Ovary (tissue), 7 donors: ENCODE measurements at regions not wholly inside any gene's neighbourhood (a gene's known extent, or its start where the extent isn't known, plus 50 kb on each side); places are given as distances from the start of the nearest gene placed in this dataset.

Experiments used
- DNase-seq, 5 donors: peaks; one replicate each; pipeline ENCODE4 v3.0.0-alpha.2; 2019 to 2020
- H3K27ac ChIP-seq, 2 donors: fragments of 200-600 bp; one replicate each; pipeline versions ENCODE4 v1.5.1 to v1.8.0; 2019 to 2022
- H3K27me3 ChIP-seq: fragments of 200-600 bp; one replicate; pipeline ENCODE4 v1.8.0; 2022
- H3K36me3 ChIP-seq: fragments of 200-600 bp; sonication (generic); one replicate; pipeline ENCODE4 v1.5.1; 2019
- H3K4me1 ChIP-seq: one replicate; pipeline ENCODE4 v1.8.1; 2013; ENCODE audit warnings: mild to moderate bottlenecking, moderate library complexity; ENCODE audit not compliant: insufficient read depth
- H3K4me3 ChIP-seq: fragments of 200-600 bp; sonication (generic); one replicate; pipeline ENCODE4 v1.5.1; 2017
- H3K9me3 ChIP-seq, 2 donors: fragments of 200-600 bp in 1 of 2; sonication (generic) in 1 of 2; one replicate each; pipeline versions ENCODE4 v1.5.1 to v1.8.1; 2013 to 2019; ENCODE audit warnings: mild to moderate bottlenecking in 1 of 2, moderate library complexity in 1 of 2
- EP300 ChIP-seq: sonication (generic); formaldehyde crosslinking; IDR thresholded peaks from one replicate; pipeline ENCODE4 v1.6.1; 2017; ENCODE audit warnings: antibody characterized with exemption
- POLR2A ChIP-seq: fragments of 450-650 bp; IDR thresholded peaks from one replicate; pipeline ENCODE4 v1.6.1; 2017; ENCODE audit warnings: antibody characterized with exemption, mild to moderate bottlenecking, moderate library complexity
- WGBS, 3 donors: extraction: QIAGEN DNeasy Blood & Tissue Kit in 1 of 3; methylation state at CpG; one replicate each; pipeline versions ENCODE4 v1.1.5 to v1.1.7; 2013 to 2017; 5-methylcytosine and 5-hydroxymethylcytosine counted together
- intact Hi-C, 4 donors: fragments of 100-400 bp; cut with DNase I; formaldehyde crosslinking; loops; one replicate each; pipeline versions ENCODE4 v1.11.0 to v1.15.1; 2022 to 2023
- TF ChIP-seq, protein P1 (sequence below), 3 donors: fragments of 450-650 bp in 2 of 3; fragments of 200-600 bp in 1 of 3; IDR thresholded peaks; one replicate each; pipeline versions ENCODE4 v1.5.1 to v1.8.0; 2016 to 2022; ENCODE audit warnings: antibody characterized with exemption in 3 of 3, mild to moderate bottlenecking in 1 of 3
- donor health status: DM: no; HTN: no; CAD: no; lungs with moderate emphysema.
- donor health status: DM: no; HTN: no; CAD: no.
- donor health status: Bipolar disorder and iron deficiency.
- donor health status: DM: no; HTN: no; CAD: no.
- donor health status: DM: yes; HTN: yes; CAD: no.

DNA sequence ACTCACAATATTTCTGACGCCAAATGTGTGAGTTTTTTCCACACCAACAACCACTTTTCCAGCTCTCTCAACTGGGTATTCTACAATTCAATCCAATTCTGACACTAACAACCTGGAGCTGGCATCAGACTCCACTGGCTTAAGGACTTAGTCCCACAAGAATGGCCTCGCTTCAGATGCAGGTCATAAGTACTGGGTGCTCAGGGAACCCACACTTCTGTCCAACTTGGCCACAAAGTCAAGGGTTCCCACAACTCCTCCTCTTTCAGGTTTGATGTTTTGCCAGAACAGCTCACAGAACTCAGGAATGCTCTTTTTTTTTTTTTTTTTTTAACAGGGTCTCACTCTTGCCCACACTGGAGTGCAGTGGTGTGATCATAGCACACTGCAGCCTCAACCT, 56.1 kb upstream of the TMC5 start:
- Histone ChIP-seq H3K4me3 (no peak overlapping the region), H3K9me3 (no peaks in the 10 kb centered on the region), H3K36me3 (no peaks in the 10 kb centered on the region), H3K27ac (no peak overlapping the region), H3K27me3 (no peaks in the 10 kb centered on the region), H3K4me1 (no peaks in the 10 kb centered on the region)
- 47 to 70% (median 61%) methylated on average over 2 of the region's 2 CpGs for WGBS, 3 donors
- TF ChIP-seq, protein P1, sequence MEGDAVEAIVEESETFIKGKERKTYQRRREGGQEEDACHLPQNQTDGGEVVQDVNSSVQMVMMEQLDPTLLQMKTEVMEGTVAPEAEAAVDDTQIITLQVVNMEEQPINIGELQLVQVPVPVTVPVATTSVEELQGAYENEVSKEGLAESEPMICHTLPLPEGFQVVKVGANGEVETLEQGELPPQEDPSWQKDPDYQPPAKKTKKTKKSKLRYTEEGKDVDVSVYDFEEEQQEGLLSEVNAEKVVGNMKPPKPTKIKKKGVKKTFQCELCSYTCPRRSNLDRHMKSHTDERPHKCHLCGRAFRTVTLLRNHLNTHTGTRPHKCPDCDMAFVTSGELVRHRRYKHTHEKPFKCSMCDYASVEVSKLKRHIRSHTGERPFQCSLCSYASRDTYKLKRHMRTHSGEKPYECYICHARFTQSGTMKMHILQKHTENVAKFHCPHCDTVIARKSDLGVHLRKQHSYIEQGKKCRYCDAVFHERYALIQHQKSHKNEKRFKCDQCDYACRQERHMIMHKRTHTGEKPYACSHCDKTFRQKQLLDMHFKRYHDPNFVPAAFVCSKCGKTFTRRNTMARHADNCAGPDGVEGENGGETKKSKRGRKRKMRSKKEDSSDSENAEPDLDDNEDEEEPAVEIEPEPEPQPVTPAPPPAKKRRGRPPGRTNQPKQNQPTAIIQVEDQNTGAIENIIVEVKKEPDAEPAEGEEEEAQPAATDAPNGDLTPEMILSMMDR (IDR thresholded peaks at IDR 0.05), result no peak
- TF ChIP-seq POLR2A, result no peak
- no peak for DNase-seq
- intact Hi-C loops, result loop anchor here in 1 of 4 donors (10.0 kb wide), 1 partner anchor 57 kb away; no protein-coding TSS in a partner anchor

DNA sequence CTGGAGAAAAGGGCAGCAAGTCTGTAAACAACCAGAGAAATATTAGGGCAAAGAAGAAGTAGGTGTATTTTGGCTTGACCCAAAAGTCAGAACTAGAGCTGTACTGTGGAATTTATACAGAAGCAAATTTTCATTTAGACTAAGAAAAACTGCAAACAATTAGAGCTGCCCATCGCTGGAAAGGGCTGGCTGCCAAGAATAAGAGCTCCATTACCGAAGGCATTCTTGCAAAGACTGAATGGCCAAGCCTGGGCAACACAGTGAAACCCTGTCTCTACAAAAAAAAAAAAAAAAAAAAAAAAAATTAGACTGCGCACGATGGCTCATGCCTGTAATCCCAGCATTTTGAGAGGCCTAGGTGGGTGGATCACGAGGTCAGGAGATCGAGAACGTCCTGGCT, 53.9 kb upstream of the TMC5 start:
- Histone ChIP-seq H3K4me3 (no peak overlapping the region), H3K27me3 (no peaks in the 10 kb centered on the region), H3K4me1 (no peaks in the 10 kb centered on the region), H3K36me3 (no peaks in the 10 kb centered on the region), H3K9me3 (no peaks in the 10 kb centered on the region), H3K27ac (no peak overlapping the region)
- 73 to 76% (median 74%) methylated on average over 7 of the region's 7 CpGs for WGBS, 3 donors
- DNase-seq, result no peak
- TF ChIP-seq POLR2A (no peak), EP300 (no peak)
- TF ChIP-seq, protein P1 (IDR thresholded peaks at IDR 0.05), result no peak
- intact Hi-C loops, result loop anchor here in 1 of 4 donors (10.0 kb wide), 1 partner anchor 59 kb away; no protein-coding TSS in a partner anchor

DNA sequence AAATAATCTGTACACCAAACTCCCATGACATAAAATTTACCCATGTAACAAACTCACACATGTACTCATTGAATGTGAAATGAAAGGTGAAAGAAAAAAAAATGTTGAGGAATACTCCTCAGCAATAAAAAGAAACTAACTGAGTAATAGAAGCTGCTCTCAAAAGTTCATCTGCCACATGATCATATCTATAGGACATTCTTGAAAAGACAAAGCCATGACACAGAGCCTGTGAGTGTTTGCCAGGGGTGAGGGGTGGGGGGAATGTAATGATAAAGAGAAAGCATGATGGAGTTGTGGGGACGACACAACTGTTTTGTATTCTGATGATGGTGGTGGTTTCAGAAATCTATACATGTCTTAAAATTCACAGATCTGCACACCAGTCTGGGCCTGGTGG, 52.2 kb upstream of the TMC5 start:
- H3K36me3 ChIP-seq, result no peaks in the 10 kb centered on the region
- DNase-seq, result no peak
- TF ChIP-seq, protein P1 (IDR thresholded peaks at IDR 0.05), result no peak
- TF ChIP-seq POLR2A (no peak), EP300 (no peak)
- H3K27ac ChIP-seq, result no peak overlapping the region
- H3K9me3 ChIP-seq, result no peaks in the 10 kb centered on the region
- no peak overlapping the region for H3K4me3 ChIP-seq
- 42 to 60% (median 47%) methylated on average over 1 of the region's 1 CpG for WGBS, 3 donors
- intact Hi-C loops, result loop anchor here in 2 of 4 donors (5.0 to 10.0 kb wide), 2 partner anchors 61 to 288 kb away; no protein-coding TSS in a partner anchor
- H3K4me1 ChIP-seq, result no peaks in the 10 kb centered on the region
- H3K27me3 ChIP-seq, result no peaks in the 10 kb centered on the region

DNA sequence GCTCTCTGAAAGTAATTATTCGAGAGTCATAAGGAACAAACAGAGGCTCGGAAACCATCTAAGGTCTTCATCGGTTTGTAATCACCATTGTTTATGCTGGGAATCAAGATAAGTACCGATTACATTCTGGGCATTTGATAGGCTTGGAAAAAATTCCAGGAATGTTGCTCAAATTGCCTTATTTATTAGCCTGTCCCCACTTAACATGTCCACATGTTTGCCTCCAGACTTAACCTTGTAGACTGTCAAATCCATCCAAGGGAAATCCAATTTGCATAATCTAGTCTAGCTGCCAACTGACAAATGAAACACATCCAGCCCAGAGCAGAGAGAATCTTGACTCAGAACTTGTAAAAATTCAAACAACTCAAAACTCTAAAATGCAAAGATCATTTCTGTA, 51.3 kb upstream of the TMC5 start:
- intact Hi-C loops, result loop anchor here in 2 of 4 donors (5.0 to 10.0 kb wide), 2 partner anchors 62 to 289 kb away; no protein-coding TSS in a partner anchor
- Histone ChIP-seq H3K36me3 (no peaks in the 10 kb centered on the region), H3K27ac (no peak overlapping the region), H3K27me3 (no peaks in the 10 kb centered on the region), H3K9me3 (no peaks in the 10 kb centered on the region), H3K4me1 (no peaks in the 10 kb centered on the region), H3K4me3 (no peak overlapping the region)
- 11 to 32% (median 27%) methylated on average over 4 of the region's 4 CpGs for WGBS, 3 donors
- DNase-seq, result no peak
- no peak for TF ChIP-seq EP300
- TF ChIP-seq, protein P1 (IDR thresholded peaks at IDR 0.05), result no peak
- no peak for TF ChIP-seq POLR2A
